ENCODE measurements at regions not wholly inside any gene's neighbourhood (a gene's known extent, or its start where the extent isn't known, plus 50 kb on each side); places are given as distances from the start of the nearest gene placed in this dataset.
"Not testable (repeated sequence)": the region's sequence is repeated elsewhere in the genome, so short reads cannot be mapped to it uniquely, and the experiment has no call there.

DNA sequence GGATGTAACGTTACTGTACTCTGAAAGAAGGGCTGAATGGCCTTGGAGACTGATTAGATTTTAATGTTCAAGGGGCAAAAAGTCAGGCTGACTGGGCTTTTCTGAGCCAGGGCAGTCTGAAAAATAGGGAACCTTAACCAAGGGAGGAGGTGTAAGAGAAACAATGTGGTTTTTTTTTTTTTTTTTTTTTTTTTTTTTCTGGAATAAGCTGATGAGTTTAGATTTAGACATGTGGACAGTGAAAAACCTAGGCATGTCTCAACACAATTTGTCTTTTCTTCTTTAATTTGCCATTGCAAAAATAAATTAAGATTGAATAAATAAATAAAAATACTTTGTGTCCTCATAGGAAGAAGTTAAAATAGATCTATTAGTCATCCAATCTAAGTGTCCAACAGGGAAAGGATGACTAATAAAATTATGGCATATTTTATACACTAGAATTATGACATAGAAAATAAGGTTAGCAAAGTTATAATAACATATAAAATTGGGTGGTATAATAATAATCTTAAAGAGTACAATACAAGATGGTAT is 237.6 kb upstream of the TRIB2 start:
- TF ChIP-seq POLR2AphosphoS5 (IDR thresholded peaks at IDR 0.05; ENCODE audit: low read depth, low read length) (no peak), POLR2A (IDR thresholded peaks at IDR 0.05; ENCODE audit: low read depth, low read length) (no peak), TAF1 (IDR thresholded peaks at IDR 0.05; ENCODE audit: borderline replicate concordance, low read depth, low read length) (no peak)
- FAIRE-seq, result no peak
- DNase-seq (ENCODE audit: insufficient read length), result no peak

DNA sequence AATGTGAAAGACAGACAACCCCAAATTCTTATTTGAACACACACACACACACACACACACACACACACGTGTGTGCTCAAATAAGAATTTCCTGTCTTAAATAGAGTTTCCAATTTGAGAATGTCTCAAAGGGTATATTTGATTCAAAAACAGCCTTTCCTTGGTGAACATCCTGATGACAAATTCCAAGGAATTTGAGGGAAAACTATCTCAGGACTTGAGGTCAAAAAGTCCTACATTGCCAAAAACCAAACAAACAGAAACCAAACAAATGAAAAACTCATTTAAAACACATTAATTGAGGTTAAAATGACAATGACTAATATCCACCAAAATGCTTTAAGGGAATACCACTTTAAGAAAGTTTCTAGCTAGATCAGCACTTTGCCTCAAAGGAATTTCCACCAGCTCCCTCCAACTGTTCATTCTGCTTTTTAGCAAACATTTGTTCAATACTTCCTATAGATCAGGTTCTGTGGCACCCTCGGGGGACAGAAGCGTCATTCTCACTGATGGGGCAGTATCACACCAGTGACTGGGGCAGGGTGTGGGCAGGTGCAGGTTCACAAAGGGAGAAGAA is 232.1 kb upstream of the TRIB2 start:
- no peak for FAIRE-seq
- no peak for TF ChIP-seq POLR2A (IDR thresholded peaks at IDR 0.05; ENCODE audit: low read depth, low read length)
- DNase-seq (ENCODE audit: insufficient read length), result no peak

GRCh38 chr2:12486205-12487118 is 230.3 kb upstream of the TRIB2 start:
- peak; percentile 64 for FAIRE-seq
- no peak for DNase-seq (ENCODE audit: insufficient read length)

DNA sequence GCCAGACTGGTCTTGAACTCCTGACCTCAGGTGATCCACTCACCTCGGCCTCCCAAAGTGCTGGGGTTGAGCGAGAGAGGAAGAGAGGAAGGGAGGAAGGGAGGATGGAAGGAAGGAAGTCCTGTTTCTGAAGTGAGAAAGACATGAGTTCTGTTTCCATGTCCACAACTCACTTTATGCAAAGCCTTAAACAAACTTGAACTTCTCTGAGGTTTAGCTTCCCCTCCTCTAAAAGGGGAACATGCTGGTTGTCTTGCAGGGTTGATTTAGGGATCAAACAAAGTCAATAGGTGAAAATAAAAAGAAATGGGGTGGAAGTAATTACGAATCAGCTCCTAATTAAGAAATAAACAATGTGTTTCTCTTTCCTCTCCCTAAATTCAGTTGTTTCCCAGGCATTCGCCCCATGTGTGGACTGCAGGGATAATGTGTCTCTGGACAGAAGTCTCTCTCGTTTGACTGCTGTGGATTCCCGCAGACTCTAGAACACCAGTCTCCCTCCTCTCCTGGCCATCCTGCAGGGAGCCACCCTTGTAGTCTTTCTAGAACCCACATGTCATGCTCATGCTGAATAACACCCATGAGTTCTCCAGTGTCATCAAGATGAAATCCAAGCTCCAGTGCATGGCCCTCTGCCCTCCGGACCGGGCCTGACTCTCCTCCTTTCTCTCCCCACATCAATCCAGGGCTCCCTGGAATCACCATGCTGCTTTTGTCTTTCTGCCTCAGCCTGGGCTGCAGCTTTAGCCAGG is 229.3 kb upstream of the TRIB2 start:
- FAIRE-seq (no peak), DNase-seq (ENCODE audit: insufficient read length) (no peak)
- TF ChIP-seq TAF1 (IDR thresholded peaks at IDR 0.05; ENCODE audit: borderline replicate concordance, low read depth, low read length), result no peak
- no peak for TF ChIP-seq POLR2A (IDR thresholded peaks at IDR 0.05; ENCODE audit: low read depth, low read length)
- TF ChIP-seq POLR2AphosphoS5 (IDR thresholded peaks at IDR 0.05; ENCODE audit: low read depth, low read length), result no peak

More at GRCh38 chr2:12486205-12487118, 230.3 kb upstream of the TRIB2 start:
- TF ChIP-seq POLR2A (IDR thresholded peaks at IDR 0.05; ENCODE audit: low read depth, low read length) (no peak), POLR2AphosphoS5 (IDR thresholded peaks at IDR 0.05; ENCODE audit: low read depth, low read length) (no peak), TAF1 (IDR thresholded peaks at IDR 0.05; ENCODE audit: borderline replicate concordance, low read depth, low read length) (no peak)

DNA sequence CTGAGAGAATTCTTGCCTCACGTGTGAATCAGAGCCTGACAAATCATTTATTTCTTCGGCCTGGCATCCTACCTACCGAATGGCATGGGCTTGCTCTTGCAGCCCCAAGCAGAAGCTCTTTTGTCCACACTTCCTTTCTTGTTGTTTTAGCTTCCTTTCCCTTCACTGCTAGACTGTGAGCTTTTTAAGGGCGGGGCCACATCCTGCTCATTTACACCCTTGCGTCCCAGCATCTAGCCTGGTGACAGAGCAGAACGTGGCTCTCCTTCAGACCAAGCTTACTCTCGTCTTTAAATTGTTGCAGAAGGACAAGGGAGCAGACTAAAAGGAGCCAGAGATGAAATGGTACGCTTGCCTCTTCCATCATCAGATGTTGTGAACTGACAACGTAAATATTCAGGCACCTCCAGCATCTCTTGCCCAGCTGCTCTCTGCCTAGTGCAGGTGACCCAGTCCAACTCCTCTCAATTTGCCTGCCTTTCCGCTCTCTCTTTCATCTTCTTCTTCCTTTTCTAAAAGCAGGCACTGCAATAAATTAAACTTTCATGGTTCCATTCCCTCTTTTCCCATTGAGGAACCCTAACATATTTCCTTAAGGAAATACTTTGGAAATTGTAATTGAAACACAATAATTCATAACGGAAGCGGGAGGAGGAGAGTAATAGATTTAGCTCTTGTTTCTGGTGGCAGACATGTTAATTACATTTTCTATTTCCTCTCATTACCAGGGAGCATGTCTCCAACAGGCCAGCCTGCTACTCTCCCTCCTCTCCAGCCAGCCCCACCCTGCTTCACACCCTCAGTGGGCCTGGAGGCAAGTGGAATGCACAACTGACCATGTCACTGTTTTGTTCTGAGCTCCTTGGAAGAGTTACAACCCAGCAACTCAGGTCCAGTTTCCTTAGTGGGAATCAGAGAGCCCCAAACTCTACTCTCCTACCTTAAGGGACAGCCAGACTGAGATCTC is 228.1 kb upstream of the TRIB2 start:
- FAIRE-seq, result no peak
- DNase-seq (ENCODE audit: insufficient read length), result no peak
- TF ChIP-seq TAF1 (IDR thresholded peaks at IDR 0.05; ENCODE audit: borderline replicate concordance, low read depth, low read length) (no peak), POLR2A (IDR thresholded peaks at IDR 0.05; ENCODE audit: low read depth, low read length) (no peak), POLR2AphosphoS5 (IDR thresholded peaks at IDR 0.05; ENCODE audit: low read depth, low read length) (no peak)

DNA sequence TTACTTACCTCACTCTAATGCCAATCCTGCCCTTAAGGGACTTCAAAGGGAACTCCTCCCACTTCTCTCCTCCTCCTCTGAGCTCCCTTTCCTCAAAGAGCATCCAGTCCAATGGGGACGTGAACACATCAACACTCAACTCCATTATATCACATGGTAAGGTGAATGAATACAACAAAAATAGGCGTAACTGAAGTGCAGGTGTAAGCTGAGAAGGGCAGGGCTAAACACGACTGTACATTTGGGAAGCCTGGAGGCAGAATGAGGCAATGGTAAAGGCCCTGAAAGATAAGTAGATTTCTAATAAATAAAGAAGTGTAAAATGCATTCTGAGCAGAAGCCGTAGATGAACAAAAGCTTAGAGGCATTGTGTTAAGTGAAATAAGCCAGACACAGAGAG is 226.1 kb upstream of the TRIB2 start:
- TF ChIP-seq POLR2A (IDR thresholded peaks at IDR 0.05; ENCODE audit: low read depth, low read length) (no peak), POLR2AphosphoS5 (IDR thresholded peaks at IDR 0.05; ENCODE audit: low read depth, low read length) (no peak), TAF1 (IDR thresholded peaks at IDR 0.05; ENCODE audit: borderline replicate concordance, low read depth, low read length) (no peak)
- FAIRE-seq (no peak), DNase-seq (ENCODE audit: insufficient read length) (no peak)

- not testable (repeated sequence) for DNase-seq (ENCODE audit: insufficient read length); FAIRE-seq
Observed at GRCh38 chr2:12492360-12492759, 224.4 kb upstream of the TRIB2 start.

- no peak for FAIRE-seq
Observed at GRCh38 chr2:12493031-12493513, 223.7 kb upstream of the TRIB2 start.

GRCh38 chr2:12495247-12495868 is 221.4 kb upstream of the TRIB2 start:
- DNase-seq (ENCODE audit: insufficient read length) (no peak), FAIRE-seq (no peak)
- no peak for TF ChIP-seq TAF1 (IDR thresholded peaks at IDR 0.05; ENCODE audit: borderline replicate concordance, low read depth, low read length)
- no peak for TF ChIP-seq POLR2A (IDR thresholded peaks at IDR 0.05; ENCODE audit: low read depth, low read length)
- no peak for TF ChIP-seq POLR2AphosphoS5 (IDR thresholded peaks at IDR 0.05; ENCODE audit: low read depth, low read length)

More at GRCh38 chr2:12493031-12493513, 223.7 kb upstream of the TRIB2 start:
- TF ChIP-seq POLR2AphosphoS5 (IDR thresholded peaks at IDR 0.05; ENCODE audit: low read depth, low read length), result no peak
- TF ChIP-seq POLR2A (IDR thresholded peaks at IDR 0.05; ENCODE audit: low read depth, low read length), result no peak
- no peak for TF ChIP-seq TAF1 (IDR thresholded peaks at IDR 0.05; ENCODE audit: borderline replicate concordance, low read depth, low read length)
- no peak for DNase-seq (ENCODE audit: insufficient read length)

DNA sequence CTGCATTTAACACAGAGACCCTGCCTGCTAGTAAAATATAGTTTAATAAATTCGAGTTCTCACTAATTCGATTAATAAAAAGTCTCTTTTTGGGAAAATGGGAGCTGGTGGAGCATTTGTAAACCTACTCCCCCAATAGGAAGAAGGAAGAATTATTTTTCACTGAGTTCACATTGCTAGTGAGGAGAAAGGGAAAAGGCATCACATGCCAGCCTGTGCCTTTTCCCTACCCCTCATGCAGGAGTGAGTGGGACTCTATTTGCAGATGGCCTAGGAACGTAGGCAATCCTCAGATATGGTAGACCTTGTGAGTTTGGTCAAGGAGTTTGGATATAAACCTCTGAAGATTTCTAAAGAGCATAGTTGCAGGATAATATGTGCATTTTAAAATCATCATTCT is 218.4 kb upstream of the TRIB2 start:
- TF ChIP-seq TAF1 (IDR thresholded peaks at IDR 0.05; ENCODE audit: borderline replicate concordance, low read depth, low read length), result no peak
- TF ChIP-seq POLR2A (IDR thresholded peaks at IDR 0.05; ENCODE audit: low read depth, low read length), result no peak
- TF ChIP-seq POLR2AphosphoS5 (IDR thresholded peaks at IDR 0.05; ENCODE audit: low read depth, low read length), result no peak
- no peak for DNase-seq (ENCODE audit: insufficient read length)
- FAIRE-seq, result no peak
